HUDEP-2 (cell line): ENCODE measurements at regions not wholly inside any gene's neighbourhood (a gene's known extent, or its start where the extent isn't known, plus 50 kb on each side); places are given as distances from the start of the nearest gene placed in this dataset.
"Not testable (repeated sequence)": the region's sequence is repeated elsewhere in the genome, so short reads cannot be mapped to it uniquely, and the experiment has no call there.

Source experiments
- DNase-seq, 76 experiments: peaks; one replicate each; lab custom pipeline; 2025; ENCODE audit not compliant: unreplicated experiment in 76 of 76; lab: John Stamatoyannopoulos, UW

DNA sequence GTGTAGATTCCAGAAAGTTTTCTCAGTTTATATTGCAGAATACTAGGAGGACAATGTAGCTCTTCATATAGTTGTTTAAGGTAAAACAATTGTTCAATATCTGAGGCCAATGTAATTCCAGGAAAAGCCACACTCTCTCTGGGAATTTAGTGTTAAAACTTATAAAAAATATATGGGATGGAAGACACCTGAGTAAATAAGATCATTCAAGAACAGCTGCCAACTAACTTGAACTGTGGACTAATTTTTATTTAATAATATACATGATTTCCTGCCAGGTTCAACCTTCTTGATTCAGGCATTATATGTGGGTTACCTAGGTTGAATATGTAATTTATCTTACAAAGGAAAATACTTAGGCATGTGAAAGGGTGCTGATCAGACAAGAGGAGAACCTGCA lies 841.1 kb upstream of the PRR20A start:
- no peak for DNase-seq

DNA sequence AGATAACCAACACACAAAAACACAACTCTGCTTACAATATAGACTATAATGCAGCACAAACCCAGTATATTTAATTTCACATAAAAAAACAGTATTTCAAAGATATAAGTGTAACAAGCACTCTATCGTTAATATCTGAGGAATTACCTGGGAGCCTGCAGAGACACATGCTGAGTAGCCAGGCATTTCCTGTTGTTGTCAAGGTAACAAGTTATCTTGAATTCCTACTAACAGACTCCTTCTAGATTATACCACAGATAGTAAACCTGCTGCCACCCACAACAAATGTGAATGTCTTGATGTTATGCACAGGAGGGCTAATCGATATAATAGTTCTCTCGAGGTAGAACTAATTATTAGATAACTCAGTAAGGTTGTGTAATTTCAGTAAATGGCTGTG lies 826.0 kb upstream of the PRR20A start:
- DNase-seq: peak in 1 of 76 experiments; percentile 0

DNA sequence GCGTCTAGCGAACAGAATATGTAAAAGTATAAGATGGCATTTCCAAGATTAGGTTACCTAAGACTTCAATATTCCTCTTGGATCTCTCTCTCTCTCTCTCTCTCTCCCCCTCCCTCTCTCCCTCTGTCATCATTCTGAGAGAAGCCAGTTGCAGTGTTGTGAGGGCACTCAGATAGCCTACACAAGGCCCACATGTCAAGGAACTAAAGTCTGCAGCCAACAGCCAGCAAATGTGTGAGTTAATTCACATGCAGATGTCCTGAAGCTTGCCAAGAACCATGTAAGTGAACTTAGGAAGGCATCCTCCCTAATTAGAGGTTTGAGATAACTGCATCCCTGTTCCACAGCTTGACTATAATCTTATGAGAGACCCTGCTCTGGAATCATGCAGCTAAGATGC lies 822.9 kb upstream of the PRR20A start:
- no peak for DNase-seq

DNA sequence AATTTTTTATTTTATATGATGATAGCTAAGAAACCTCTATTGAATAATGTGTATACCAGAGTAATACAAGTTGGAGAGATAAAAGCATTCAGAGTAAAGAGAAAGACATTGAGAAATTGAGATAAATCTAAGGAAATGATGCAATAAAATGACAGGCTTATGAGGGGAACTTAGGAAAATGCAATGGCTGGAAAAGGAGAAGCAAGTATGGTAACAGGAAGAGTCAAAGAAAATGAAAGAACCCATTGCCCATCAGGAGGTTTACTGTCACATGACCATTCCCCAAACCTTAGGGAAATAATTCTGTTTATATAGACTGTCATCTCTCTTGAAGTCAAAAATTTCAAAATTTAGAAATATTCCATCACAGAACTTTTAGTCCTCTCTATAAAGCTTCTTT lies 808.0 kb upstream of the PRR20A start:
- DNase-seq: no peak

DNA sequence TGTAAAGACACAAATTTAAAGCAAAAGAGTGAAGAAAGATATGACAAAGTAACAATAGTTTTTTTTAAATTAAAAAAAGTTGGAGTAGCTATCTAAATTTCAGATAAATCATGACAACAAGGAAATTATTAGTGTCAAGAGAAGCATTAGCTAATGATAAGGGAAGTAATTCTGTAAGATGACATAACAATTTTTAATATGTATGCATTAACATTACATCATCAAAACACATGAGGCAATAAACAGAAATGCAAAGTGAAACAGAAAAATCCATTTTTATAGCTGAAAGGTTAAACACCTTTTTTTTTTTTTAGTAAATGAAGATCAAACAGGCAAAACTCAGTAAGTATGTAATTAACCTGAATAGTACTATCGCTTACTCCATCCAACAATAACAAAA lies 804.9 kb upstream of the PRR20A start:
- no peak for DNase-seq

DNA sequence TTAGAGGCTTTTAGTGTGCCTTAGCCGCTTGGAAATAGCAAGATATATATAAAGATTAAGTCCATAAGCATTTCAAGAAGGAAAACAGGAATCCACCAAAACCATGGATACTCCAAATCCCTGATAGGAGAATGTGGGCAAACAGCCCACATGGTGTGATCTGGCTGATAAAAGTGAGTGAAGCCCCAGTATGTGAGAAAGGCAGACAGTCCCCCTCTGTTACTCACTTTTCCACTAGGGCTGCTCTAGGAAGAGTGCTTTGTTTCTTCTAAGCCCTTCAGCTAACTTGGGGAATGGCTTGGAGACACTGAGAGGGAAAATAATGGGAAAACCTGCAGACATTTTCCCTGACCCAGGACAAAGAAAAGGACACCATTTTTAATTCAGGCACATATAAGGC lies 802.3 kb upstream of the PRR20A start:
- DNase-seq: no peak

DNA sequence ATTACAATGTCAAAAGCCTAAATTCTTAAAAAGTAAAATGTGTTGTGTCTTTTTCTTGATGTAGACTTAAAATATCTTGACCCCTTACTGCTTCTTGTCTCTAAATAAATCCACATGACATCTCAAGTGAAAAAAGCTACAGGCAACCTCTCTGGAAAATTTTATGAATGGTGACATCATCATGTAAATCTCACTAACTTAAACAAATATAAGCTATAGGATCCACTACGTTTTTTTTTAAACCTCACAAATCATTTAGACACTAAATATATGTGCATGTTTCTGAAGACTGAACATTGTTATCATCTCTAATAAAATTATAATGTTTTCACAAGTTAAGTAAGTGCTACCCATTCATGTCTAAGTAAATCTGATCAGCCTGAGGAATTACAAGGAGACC lies 793.7 kb upstream of the PRR20A start:
- DNase-seq: no peak

DNA sequence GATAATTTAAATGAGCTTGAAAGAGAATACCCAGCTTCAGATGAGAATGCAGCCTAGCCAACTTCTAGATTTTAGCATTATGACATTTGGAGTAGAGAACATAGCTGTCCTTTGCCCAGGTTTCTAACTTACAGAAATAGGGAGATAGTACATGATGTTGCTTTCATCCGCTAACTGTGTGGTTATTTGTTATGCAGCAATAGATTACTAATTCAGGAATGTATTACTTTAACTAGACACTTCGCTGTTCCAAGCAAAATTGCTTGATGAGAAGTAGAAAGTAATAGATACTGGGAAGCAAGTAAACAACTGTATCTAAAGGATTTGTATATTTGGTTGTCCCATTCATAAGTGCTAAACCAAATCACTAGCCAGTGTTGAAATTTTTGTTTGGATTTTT lies 790.9 kb upstream of the PRR20A start:
- DNase-seq: no peak

DNA sequence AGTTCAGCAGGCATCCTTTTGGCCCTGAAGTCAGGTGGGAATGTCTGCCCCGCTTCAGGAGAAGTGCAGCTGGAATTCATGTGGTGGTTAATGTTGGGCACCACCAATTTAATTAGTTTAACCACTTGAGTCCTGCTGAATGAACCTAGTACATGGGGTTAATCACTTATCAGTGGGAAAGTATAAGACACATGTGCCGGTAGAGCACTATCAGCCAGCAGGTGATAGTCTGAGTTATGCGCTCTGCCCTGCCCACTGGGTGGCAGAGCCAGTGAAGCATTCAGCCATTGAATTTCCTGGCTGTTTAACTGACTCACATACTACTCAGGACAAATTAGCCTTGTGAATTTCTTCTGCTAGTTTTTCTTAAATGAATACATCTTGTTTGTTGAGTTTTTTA lies 789.7 kb upstream of the PRR20A start:
- DNase-seq: peak in 5 of 76 experiments; percentile 0 to 14 (median 4)

DNA sequence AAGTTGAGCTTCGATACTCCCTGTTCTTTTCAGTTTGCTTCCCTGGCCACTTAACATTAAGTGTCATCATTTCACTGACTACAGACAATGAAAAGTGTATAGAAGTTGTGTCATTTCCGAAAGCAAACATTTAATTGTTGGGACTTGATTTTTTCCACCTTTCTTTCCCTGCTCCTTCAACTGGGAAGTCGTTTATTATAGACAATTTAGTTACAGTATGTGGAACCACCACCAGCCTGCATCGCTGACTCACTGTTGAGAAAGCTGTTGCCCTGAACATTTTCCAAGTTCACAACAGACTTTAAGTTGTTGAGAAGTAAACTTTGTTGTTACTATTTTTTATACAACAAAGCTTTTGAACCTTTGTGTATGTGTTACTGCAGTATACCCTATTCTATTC lies 788.4 kb upstream of the PRR20A start:
- DNase-seq: no peak

DNA sequence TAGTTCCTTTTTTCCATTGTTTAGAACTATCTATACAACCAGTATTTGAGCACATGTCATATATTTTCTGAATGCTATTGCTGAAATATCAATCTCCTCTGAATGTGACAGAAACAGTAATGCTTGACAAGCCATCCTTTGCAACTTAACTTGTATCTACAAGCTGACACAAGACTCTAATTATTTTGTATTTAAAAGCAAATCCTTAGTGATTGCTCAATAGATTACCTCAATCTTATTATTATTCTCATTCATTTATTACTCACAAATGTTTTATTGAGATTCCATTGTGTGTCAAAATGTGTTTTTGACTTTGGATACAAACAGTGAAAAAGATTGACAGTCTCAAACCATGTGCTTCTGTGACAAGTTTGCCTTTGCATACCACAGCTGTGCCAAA lies 787.8 kb upstream of the PRR20A start:
- no peak for DNase-seq

DNA sequence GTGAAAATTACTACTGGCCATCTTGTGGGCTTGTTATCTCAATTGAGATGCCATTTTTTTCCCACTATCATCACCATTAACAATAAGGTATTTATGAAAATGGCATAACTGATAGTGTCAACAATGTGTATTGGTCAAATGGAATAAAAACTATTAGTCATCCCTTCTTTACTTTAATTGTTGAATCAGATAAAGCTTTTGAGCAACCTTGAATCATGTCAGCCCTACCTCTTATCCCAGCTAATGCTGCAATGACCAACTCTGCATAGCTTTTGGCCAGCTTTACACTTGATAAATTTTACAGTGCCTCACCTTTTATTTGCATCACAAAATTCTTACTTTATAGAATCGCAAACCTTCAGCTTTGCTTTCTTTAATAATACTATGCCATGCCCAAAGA lies 784.0 kb upstream of the PRR20A start:
- DNase-seq: no peak

DNA sequence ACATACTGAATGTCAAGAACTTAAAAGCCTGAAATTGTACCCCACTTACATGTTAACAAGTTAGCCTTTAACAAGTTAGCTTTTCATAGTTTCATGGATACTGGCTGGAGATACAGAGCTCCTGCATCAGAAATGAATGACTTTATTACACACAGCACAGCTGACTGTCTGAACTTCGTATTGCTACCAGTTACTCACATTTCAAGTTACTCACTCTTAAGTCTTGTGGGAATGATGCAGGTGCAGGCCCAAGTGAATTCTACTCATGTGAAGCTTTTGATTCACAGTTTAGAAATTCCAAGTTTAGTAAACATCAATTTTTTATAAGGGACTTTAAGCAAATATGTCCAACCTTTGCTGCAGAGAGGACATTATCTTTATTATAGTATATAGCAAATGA lies 762.2 kb upstream of the PRR20A start:
- no peak for DNase-seq

DNA sequence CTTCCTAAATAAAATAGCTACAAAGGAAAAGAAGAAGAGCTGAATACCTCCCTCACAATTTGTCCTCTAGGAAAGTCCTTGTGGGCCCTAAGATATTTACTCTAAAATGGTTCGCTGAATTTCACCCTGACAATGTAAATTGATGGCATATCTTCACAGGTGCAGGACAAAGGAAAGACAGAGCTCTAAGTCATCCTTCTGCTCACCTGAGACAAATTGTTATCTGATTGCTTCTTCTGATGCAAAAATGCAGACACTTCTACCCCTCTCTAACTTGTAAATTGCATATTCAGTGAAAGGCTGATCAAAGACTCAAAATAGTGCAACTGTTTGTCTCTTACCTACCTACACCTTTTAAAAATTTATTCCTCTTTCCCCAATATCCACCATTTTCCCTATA lies 747.2 kb upstream of the PRR20A start:
- DNase-seq: no peak

DNA sequence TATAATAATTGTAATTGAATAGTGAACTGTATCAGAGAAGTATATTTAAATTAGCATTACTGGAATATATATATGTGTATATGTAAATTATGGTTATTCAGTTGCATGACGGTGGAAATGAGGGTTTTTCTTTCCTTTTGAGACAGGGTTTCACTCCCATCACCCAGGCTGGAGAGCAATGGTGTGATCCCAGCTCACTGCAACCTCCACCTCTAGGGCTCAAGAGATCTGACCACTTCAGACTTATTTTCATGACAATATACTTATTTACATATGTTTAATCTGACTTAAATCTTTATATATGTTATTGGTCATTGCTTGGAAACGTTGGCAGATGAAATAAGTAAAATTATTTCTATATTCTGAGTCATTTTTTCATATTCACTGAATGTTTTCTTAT lies 744.4 kb upstream of the PRR20A start:
- no peak for DNase-seq

DNA sequence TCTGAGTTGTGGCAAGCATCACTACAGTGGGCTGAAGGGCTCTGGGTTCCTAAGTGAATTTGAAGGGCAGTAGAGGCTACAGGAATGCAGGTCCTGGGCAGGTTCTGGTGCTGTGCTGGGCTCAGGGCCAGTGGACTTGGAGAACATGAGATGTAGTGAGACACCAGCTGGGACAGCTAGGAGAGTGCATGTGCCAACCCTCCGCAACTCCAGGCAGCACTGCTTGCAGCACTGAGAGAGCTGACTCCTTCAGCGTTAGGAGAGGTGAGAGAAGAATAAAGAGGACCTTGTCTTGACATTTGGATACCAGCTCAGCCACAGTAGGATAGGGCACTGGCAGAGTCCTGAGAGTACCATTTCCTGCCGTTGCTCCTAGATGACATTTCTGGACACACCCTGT lies 739.9 kb upstream of the PRR20A start:
- DNase-seq: no peak

DNA sequence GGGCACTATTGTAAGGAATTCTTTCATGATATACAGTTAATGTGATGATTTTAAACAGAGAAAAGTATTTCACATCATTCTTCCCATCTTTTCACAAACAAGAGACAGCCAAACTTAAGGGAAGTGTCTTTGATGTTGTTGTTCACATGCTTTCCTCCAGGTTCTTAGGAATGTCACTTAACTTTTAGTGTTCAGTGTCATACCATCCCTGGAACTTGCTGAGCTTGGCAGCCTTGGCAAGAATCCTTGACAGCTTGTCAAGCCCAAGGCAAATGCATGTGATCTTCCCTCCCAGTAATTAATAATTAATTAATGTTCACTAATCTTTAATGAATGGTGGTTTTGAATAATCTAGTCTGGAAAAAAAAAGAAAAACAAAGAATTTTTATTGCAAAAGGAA lies 727.9 kb upstream of the PRR20A start:
- no peak for DNase-seq

DNA sequence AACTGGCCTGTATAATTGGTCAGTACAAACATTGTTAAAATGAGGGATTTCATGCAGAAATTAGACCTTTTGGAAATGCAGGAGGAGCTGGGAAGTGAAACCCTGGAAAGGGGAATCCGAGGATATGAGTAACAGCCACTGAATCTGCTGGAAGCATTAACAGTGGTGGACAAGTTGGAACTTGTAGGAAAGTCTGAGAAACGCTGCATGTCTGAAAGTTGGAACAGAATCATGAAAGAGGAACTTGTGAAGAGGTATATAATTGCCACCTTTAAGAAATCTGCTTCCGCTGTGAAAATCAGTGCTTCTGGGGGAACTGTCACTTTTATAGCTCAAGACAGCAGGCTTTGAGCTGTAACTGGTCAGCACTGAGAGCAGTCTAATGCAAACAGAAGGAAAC lies 716.5 kb upstream of the PRR20A start:
- DNase-seq: no peak

DNA sequence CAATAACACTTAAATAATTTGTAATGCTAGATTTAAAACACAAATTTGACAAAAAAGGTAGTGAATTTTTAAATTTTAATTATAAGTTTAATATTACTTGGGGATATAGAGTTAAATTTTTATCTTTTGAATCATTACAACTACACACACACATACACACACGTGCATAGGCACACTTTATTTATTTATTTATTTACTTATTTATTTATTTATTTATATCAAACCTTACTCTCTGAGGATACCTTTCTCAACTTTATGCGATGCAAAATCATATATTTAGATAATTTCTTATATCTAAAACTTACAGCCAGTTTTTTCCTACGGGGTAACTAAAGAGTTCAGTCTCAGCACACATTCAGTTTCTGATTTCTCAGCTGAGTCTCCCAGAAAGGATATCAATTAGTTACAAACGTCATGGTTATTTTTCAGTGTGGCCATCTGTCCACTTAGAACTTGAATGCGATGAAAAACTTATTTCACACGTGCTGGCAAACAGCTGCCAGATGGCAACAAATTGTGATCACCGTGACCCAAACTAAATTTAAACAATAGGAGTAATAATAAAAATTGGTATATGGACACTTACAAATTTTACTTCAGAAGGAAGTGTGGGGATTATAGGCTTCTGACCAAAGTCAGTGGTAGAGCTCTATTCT lies 683.1 kb upstream of the PRR20A start:
- no peak for DNase-seq

DNA sequence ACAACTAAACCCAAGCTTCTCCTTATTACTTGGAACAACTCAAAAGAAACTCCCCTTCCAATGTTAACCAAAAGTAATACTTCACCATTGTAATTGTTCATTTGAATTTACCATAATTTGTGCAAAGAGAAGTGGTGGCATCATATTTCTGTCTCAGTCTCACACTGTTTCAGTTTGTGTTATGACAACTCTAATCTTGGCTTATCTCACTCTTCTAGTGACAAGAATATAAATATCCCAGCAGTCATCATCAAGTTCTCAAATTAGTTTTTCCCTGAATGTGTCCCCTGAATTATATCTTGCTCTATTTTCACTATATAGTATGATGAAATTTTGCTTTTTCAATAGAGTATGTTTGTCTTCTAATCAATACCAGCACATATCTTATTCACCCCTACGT lies 681.4 kb upstream of the PRR20A start:
- no peak for DNase-seq

DNA sequence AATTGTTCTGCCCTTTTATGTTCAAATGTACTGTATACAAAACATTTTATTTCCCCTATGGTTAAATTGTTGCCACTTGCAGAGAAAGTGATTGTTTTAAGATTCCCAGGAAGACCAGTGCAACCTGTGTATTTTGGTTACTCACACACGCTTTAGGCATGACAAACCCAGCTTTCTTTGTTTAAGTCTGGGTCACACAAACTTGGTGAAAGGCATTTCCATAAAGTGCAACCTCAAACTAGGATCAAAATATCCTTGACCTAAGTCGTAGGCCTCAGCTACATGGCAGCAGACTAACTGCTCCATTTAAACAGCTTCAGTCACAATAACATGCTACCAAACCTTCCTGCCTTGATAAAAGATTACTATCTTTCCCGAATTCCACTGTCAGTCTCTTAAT lies 639.0 kb upstream of the PRR20A start:
- no peak for DNase-seq

DNA sequence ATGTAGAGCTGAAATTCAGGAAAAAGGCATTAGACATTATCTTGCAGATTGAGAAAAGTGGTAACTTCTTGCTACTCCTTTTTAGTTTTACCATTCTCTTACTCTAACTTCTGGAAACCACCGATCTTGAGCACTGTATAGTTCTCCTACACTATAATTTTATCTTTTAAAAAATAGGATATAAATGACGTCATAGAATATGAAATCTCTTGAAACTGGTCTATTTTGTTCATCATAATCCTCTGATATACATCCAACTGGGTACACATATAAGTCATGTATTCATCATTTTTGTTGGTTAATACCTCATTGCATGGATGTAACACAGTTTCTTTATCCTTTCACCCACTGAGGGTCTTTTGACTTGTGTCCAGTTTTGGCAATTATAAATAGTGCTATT lies 629.9 kb upstream of the PRR20A start:
- no peak for DNase-seq

DNA sequence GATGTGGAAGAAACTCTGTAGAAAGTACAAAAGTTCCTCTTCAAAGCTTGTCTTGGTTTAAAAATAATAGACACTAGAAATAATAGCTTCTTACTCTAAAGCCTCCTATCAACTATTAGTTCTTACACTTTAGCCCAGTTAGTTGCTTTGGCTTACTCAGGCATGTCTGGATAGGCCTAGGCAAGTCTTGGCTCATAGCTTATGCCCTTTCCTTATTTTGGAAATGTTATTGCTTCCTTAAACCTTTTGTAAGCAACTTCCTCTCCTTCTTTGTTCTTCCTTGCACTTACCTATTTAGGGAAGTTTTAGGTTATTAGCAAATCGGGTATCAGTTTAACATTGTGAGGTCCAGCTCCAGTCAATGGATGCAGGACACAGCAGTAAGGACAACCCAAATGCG lies 628.4 kb upstream of the PRR20A start:
- not testable (repeated sequence) for DNase-seq
